ENCODE measurements at regions not wholly inside any gene's neighbourhood (a gene's known extent, or its start where the extent isn't known, plus 50 kb on each side); places are given as distances from the start of the nearest gene placed in this dataset.

- TF ChIP-seq CEBPB (IDR thresholded peaks at IDR 0.05) (no peak), EGR1 (IDR thresholded peaks at IDR 0.05) (no peak), EP300 (IDR thresholded peaks at IDR 0.05; ENCODE audit: borderline replicate concordance) (no peak), RAD21 (IDR thresholded peaks at IDR 0.05; ENCODE audit: low read depth) (no peak), REST (IDR thresholded peaks at IDR 0.05; ENCODE audit: low read depth) (no peak), TCF12 (IDR thresholded peaks at IDR 0.05; ENCODE audit: low read depth) (no peak), TAF1 (IDR thresholded peaks at IDR 0.05; ENCODE audit: low read depth) (no peak), USF1 (IDR thresholded peaks at IDR 0.05) (no peak), MAX (IDR thresholded peaks at IDR 0.05) (no peak)
Observed at GRCh38 chr9:115382865-115383264, 264.9 kb upstream of the TNC start.
